Activated T-helper 1 cell treated with anti-CD3 and anti-CD28 coated beads, Interleukin-12 subunit alpha, Interleukin-12 subunit beta, Interleukin-2, Interleukin-4 antibody, amounts not matched to agents 30 ng/mL and 10 ng/mL and 1 ng/mL, durations not matched to agents 14 hours and 24 hours and 36 hours (primary cell): ENCODE measurements at regions not wholly inside any gene's neighbourhood (a gene's known extent, or its start where the extent isn't known, plus 50 kb on each side); places are given as distances from the start of the nearest gene placed in this dataset.
"Not testable (repeated sequence)": the region's sequence is repeated elsewhere in the genome, so short reads cannot be mapped to it uniquely, and the experiment has no call there.

Experiments used
- DNase-seq: peaks from one replicate; pipeline ENCODE4 v3.0.0; 2021; ENCODE audit warnings: low spot score
- H3K27ac Mint-ChIP-seq: one replicate; pipeline ENCODE4 v1.8.0; 2021; ENCODE audit warnings: mild to moderate bottlenecking, mixed read lengths
- H3K27me3 Mint-ChIP-seq: one replicate; pipeline ENCODE4 v1.8.0; 2022; ENCODE audit warnings: mild to moderate bottlenecking, moderate library complexity, mixed read lengths; ENCODE audit not compliant: insufficient read depth
- H3K36me3 Mint-ChIP-seq: one replicate; pipeline ENCODE4 v1.8.0; 2021; ENCODE audit warnings: low read depth, mixed read lengths
- H3K4me1 Mint-ChIP-seq: one replicate; pipeline ENCODE4 v1.8.0; 2021; ENCODE audit warnings: low read depth, mixed read lengths
- H3K4me3 Mint-ChIP-seq: one replicate; pipeline ENCODE4 v1.8.0; 2021; ENCODE audit warnings: mild to moderate bottlenecking, moderate library complexity, mixed read lengths
- H3K9me3 Mint-ChIP-seq: one replicate; pipeline ENCODE4 v1.8.0; 2021; ENCODE audit warnings: mixed read lengths
- intact Hi-C: fragments of 100-400 bp; cut with micrococcal nuclease; formaldehyde crosslinking; loops from one replicate; pipeline ENCODE4 v1.15.1; 2024

GRCh38 chr3:18976102-18976501 lies 172.2 kb upstream of the KCNH8 start:
- H3K36me3 Mint-ChIP-seq, intact Hi-C loops, H3K4me1 Mint-ChIP-seq, H3K27ac Mint-ChIP-seq, DNase-seq, H3K27me3 Mint-ChIP-seq, H3K4me3 Mint-ChIP-seq: not testable (repeated sequence)
- H3K9me3 Mint-ChIP-seq, result peaks cover 16% of the 10 kb centered on the region

GRCh38 chr3:18968120-18968519 lies 180.2 kb upstream of the KCNH8 start:
- DNase-seq, result no peak
- H3K4me3 Mint-ChIP-seq, result no peak overlapping the region
- H3K4me1 Mint-ChIP-seq, result no peaks in the 10 kb centered on the region
- intact Hi-C loops, result no loop called here
- H3K36me3 Mint-ChIP-seq, result no peaks in the 10 kb centered on the region
- no peak overlapping the region for H3K27ac Mint-ChIP-seq
- H3K27me3 Mint-ChIP-seq, result no peaks in the 10 kb centered on the region
- H3K9me3 Mint-ChIP-seq, result peaks cover 5% of the 10 kb centered on the region

GRCh38 chr3:18965781-18966180 lies 182.5 kb upstream of the KCNH8 start:
- no peaks in the 10 kb centered on the region for H3K4me1 Mint-ChIP-seq
- H3K9me3 Mint-ChIP-seq, result peaks cover 9% of the 10 kb centered on the region
- H3K27ac Mint-ChIP-seq, result no peak overlapping the region
- H3K36me3 Mint-ChIP-seq, result no peaks in the 10 kb centered on the region
- intact Hi-C loops, result no loop called here
- no peak for DNase-seq
- H3K27me3 Mint-ChIP-seq, result no peaks in the 10 kb centered on the region
- H3K4me3 Mint-ChIP-seq, result no peak overlapping the region

DNA sequence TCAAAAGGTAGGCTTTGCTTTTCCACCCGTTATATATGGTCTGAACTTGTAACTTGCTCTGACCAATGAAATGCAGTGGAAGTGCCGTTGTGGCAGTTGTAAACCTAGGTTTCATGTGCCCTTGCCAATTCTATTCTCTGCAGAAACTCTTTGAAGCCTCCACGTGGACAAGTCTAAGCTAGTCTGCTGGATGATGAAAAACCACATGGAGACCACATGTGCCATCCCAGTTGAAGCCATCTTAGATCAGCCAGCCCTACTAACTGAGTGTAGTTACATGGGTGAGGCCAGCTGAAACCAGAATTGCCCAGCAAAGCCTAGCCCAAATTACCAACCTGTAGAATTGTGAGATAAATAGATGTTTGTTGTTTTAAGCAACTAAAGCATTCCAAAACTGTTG lies 183.7 kb upstream of the KCNH8 start:
- no peak overlapping the region for H3K4me3 Mint-ChIP-seq
- H3K27me3 Mint-ChIP-seq, result no peaks in the 10 kb centered on the region
- no peak for DNase-seq
- H3K27ac Mint-ChIP-seq, result no peak overlapping the region
- no peaks in the 10 kb centered on the region for H3K4me1 Mint-ChIP-seq
- intact Hi-C loops, result no loop called here
- peaks cover 9% of the 10 kb centered on the region for H3K9me3 Mint-ChIP-seq
- H3K36me3 Mint-ChIP-seq, result no peaks in the 10 kb centered on the region

DNA sequence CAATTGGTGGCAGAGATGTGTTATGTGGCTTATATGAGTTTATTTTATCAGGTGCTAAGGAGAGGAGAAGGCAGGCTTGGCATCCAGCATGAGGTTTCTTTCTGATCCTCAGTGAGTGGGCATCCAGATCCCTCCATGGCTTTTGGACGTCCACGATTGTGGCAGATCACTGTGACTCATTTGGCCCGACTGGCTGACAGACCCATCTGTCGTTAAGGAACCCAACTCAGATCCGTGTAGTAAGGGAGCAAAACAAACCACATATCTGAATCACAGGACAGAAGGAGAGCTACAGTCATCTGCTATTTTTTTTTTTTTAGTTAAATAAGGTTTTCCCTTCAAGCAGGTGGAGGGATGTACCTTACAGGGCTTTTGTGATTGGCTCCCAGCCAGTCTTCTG lies 197.0 kb upstream of the KCNH8 start:
- Mint-ChIP-seq H3K4me3 (no peak overlapping the region), H3K27me3 (peaks cover 2% of the 10 kb centered on the region), H3K27ac (no peak overlapping the region), H3K4me1 (no peaks in the 10 kb centered on the region), H3K36me3 (no peaks in the 10 kb centered on the region), H3K9me3 (no peaks in the 10 kb centered on the region)
- intact Hi-C loops, result no loop called here
- DNase-seq, result no peak

DNA sequence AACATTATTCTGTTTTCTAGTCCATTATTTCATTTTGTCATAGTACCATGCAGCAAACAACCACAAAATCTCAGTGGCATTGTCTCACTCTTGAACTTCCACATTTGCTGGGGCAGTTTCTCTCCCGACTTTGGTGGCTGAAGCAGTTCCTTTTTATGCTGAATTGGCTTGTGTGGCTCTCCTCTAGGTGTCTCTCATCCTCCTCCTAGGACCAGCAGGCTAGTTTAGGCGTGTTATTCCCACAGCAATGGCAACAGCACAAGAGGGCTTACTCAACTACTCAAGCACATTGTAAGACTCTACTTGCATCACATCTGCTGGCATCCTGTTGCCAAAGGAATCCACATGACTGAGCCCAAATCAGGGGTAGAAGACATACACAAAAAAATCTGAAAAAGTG lies 201.8 kb upstream of the KCNH8 start:
- intact Hi-C loops, result no loop called here
- DNase-seq, result no peak
- Mint-ChIP-seq H3K4me3 (no peak overlapping the region), H3K36me3 (no peaks in the 10 kb centered on the region), H3K9me3 (no peaks in the 10 kb centered on the region), H3K4me1 (no peaks in the 10 kb centered on the region), H3K27ac (no peak overlapping the region), H3K27me3 (peaks cover 2% of the 10 kb centered on the region)

GRCh38 chr3:18937574-18937973 lies 210.7 kb upstream of the KCNH8 start:
- intact Hi-C loops, result no loop called here

GRCh38 chr3:18919158-18919557 lies 229.2 kb upstream of the KCNH8 start:
- intact Hi-C loops, result no loop called here
- H3K36me3 Mint-ChIP-seq, result no peaks in the 10 kb centered on the region
- H3K4me1 Mint-ChIP-seq, result no peaks in the 10 kb centered on the region
- DNase-seq, result no peak
- H3K27me3 Mint-ChIP-seq, result peaks cover 5% of the 10 kb centered on the region
- peaks cover 8% of the 10 kb centered on the region for H3K9me3 Mint-ChIP-seq
- H3K4me3 Mint-ChIP-seq, result no peak overlapping the region
- no peak overlapping the region for H3K27ac Mint-ChIP-seq

More at GRCh38 chr3:18937574-18937973, 210.7 kb upstream of the KCNH8 start:
- Mint-ChIP-seq H3K4me1 (no peaks in the 10 kb centered on the region), H3K4me3 (no peak overlapping the region), H3K9me3 (peaks cover 7% of the 10 kb centered on the region), H3K27me3 (peaks cover 2% of the 10 kb centered on the region), H3K27ac (no peak overlapping the region), H3K36me3 (no peaks in the 10 kb centered on the region)
- no peak for DNase-seq

- no peak for DNase-seq
- Mint-ChIP-seq H3K4me1 (no peaks in the 10 kb centered on the region), H3K4me3 (no peak overlapping the region), H3K27ac (no peak overlapping the region), H3K27me3 (peaks cover 2% of the 10 kb centered on the region), H3K36me3 (no peaks in the 10 kb centered on the region), H3K9me3 (peaks cover 5% of the 10 kb centered on the region)
- intact Hi-C loops, result no loop called here
Measured at GRCh38 chr3:18917923-18918322, 230.4 kb upstream of the KCNH8 start.

DNA sequence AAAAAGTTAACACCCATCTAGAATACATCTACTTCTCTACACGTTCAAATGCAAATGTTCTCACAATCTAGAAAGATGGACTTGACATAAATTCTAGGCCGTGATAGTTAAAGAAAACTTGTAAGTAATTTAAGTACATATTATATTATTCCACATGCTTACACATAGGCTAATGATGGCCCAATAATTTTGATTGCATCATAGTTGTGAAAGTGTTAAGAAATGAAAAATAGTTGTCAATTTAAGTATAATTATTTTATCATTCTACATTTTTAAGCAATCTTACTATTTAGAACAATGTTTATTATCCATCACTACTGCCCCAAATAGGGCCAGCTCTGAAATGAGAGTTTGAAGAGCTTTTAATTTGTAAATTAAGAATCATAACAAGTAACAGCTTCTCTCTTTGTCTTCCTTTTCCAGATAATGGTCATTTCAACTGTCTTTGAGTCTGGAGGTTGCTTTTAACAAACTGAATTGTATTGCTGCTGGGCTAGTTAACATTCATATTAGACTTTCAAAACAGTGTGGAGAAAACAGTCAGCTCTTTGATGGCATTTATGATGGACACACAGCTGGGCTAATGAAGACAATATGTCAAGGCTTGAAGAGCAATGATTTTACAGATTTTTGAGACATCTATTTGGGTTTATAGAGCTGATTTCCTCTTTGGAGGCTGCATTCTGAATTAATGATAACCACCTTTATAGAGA lies 246.1 kb upstream of the KCNH8 start:
- H3K4me3 Mint-ChIP-seq, result no peak overlapping the region
- no peaks in the 10 kb centered on the region for H3K4me1 Mint-ChIP-seq
- no peak for DNase-seq
- no peaks in the 10 kb centered on the region for H3K9me3 Mint-ChIP-seq
- intact Hi-C loops, result no loop called here
- no peak overlapping the region for H3K27ac Mint-ChIP-seq
- peaks cover 1% of the 10 kb centered on the region for H3K27me3 Mint-ChIP-seq
- H3K36me3 Mint-ChIP-seq, result no peaks in the 10 kb centered on the region

- Mint-ChIP-seq H3K4me3 (no peak overlapping the region), H3K27ac (no peak overlapping the region), H3K36me3 (no peaks in the 10 kb centered on the region), H3K9me3 (no peaks in the 10 kb centered on the region), H3K27me3 (peaks cover 1% of the 10 kb centered on the region), H3K4me1 (no peaks in the 10 kb centered on the region)
- intact Hi-C loops, result no loop called here
- no peak for DNase-seq
Measured at GRCh38 chr3:18901571-18901970, 246.7 kb upstream of the KCNH8 start.

DNA sequence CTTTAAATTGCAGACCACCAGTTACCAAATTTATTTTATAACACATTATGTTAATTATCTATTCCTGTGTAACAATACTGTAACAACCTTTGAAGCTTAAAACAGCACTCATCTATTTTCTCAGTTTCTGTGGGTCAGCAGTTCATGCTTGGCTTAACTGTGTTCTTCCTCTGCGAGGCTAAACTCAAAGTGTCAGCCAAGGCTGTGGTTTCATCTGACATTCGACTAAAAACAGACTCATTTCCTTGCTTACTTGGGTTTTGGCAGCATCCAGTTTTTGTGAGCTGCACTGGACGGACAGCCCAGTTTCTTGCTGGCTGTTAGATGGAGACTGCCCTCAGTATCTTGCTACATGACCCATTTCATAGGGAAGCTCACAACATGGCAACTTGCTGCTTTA lies 247.3 kb upstream of the KCNH8 start:
- Mint-ChIP-seq H3K4me1 (no peaks in the 10 kb centered on the region), H3K9me3 (no peaks in the 10 kb centered on the region), H3K27ac (no peak overlapping the region), H3K36me3 (no peaks in the 10 kb centered on the region), H3K27me3 (peaks cover 1% of the 10 kb centered on the region), H3K4me3 (no peak overlapping the region)
- intact Hi-C loops, result no loop called here
- DNase-seq, result no peak

- Mint-ChIP-seq H3K36me3 (no peaks in the 10 kb centered on the region), H3K4me1 (no peaks in the 10 kb centered on the region), H3K27ac (no peak overlapping the region), H3K9me3 (no peaks in the 10 kb centered on the region), H3K4me3 (no peak overlapping the region), H3K27me3 (peaks cover 7% of the 10 kb centered on the region)
- DNase-seq, result no peak
- intact Hi-C loops, result no loop called here
Measured at GRCh38 chr3:18898911-18899310, 249.4 kb upstream of the KCNH8 start.

- Mint-ChIP-seq H3K27me3 (peaks cover 19% of the 10 kb centered on the region), H3K4me1 (peaks cover 6% of the 10 kb centered on the region)
- intact Hi-C loops, result no loop called here
Measured at GRCh38 chr3:18892756-18893155, 255.6 kb upstream of the KCNH8 start.

More at GRCh38 chr3:18892756-18893155, 255.6 kb upstream of the KCNH8 start:
- Mint-ChIP-seq H3K4me3 (no peak overlapping the region), H3K9me3 (no peaks in the 10 kb centered on the region), H3K36me3 (no peaks in the 10 kb centered on the region), H3K27ac (no peak overlapping the region)
- no peak for DNase-seq
